Spleen (tissue), 11 donors: ENCODE measurements at regions not wholly inside any gene's neighbourhood (a gene's known extent, or its start where the extent isn't known, plus 50 kb on each side); places are given as distances from the start of the nearest gene placed in this dataset.
A peak's percentile ranks its signal among the peaks of the same experiment; 100 is the strongest.

ENCODE experiments used
- DNase-seq: peaks from one replicate; pipeline ENCODE4 v3.0.0-alpha.2; 2020
- H3K27ac ChIP-seq, 8 donors: fragments of 200-600 bp; sonication (generic) in 7 of 8; 1 replicate in 4 of 8; 2 replicates in 4 of 8; pipeline versions ENCODE4 v1.5.0 to v1.8.0; 2016 to 2021; ENCODE audit warnings: inconsistent platforms in 4 of 8, mild to moderate bottlenecking in 4 of 8, moderate library complexity in 1 of 8
- H3K27me3 ChIP-seq, 7 donors: fragments of 200-600 bp; sonication (generic) in 6 of 7; replicated peaks in 1 of 7; 1 replicate in 4 of 7; 2 replicates in 3 of 7; pipeline versions ENCODE4 v1.5.0 to v1.8.0; 2016 to 2021; ENCODE audit warnings: inconsistent platforms in 3 of 7, mild to moderate bottlenecking in 1 of 7
- H3K36me3 ChIP-seq, 6 donors: fragments of 200-600 bp; sonication (generic) in 5 of 6; 1 replicate in 4 of 6; 2 replicates in 2 of 6; pipeline versions ENCODE4 v1.5.0 to v1.8.0; 2016 to 2021; ENCODE audit warnings: inconsistent platforms in 2 of 6
- H3K4me1 ChIP-seq, 6 donors: fragments of 200-600 bp; sonication (generic) in 5 of 6; 1 replicate in 3 of 6; 2 replicates in 3 of 6; pipeline versions ENCODE4 v1.5.0 to v1.8.0; 2016 to 2021; ENCODE audit warnings: inconsistent platforms in 3 of 6
- H3K4me3 ChIP-seq, 8 donors: fragments of 200-600 bp; sonication (generic) in 7 of 8; 1 replicate in 4 of 8; 2 replicates in 4 of 8; pipeline versions ENCODE4 v1.5.0 to v1.8.0; 2016 to 2021; ENCODE audit warnings: inconsistent platforms in 4 of 8, mild to moderate bottlenecking in 4 of 8, moderate library complexity in 2 of 8
- H3K9me3 ChIP-seq, 8 donors: fragments of 200-600 bp; sonication (generic) in 7 of 8; 1 replicate in 4 of 8; 2 replicates in 4 of 8; pipeline versions ENCODE4 v1.5.0 to v1.8.0; 2016 to 2021; ENCODE audit warnings: inconsistent platforms in 4 of 8
- CTCF ChIP-seq, 11 experiments: fragments of 200-600 bp in 7 of 11; fragments of 450-650 bp in 4 of 11; sonication (generic) in 4 of 11; IDR thresholded peaks in 8 of 11; conservative IDR thresholded peaks in 3 of 11; 1 replicate in 7 of 11; 2 replicates in 4 of 11; pipeline versions ENCODE4 v1.4.0 to v1.8.0; 2016 to 2021; ENCODE audit warnings: antibody characterized with exemption in 11 of 11, inconsistent platforms in 4 of 11, mild to moderate bottlenecking in 1 of 11
- POLR2A ChIP-seq, 3 donors: fragments of 450-650 bp; IDR thresholded peaks; one replicate each; pipeline ENCODE4 v1.5.1; 2017; ENCODE audit warnings: antibody characterized with exemption in 3 of 3, mild to moderate bottlenecking in 1 of 3
- POLR2AphosphoS5 ChIP-seq, 3 donors: sonication (generic); formaldehyde crosslinking; IDR thresholded peaks; one replicate each; pipeline ENCODE4 v1.5.1; 2017; ENCODE audit warnings: antibody characterized with exemption in 3 of 3
- WGBS, 5 donors: extraction: QIAGEN DNeasy Blood & Tissue Kit in 3 of 5; methylation state at CpG; one replicate each; pipeline versions ENCODE4 v1.1.5 to v1.1.7; 2013 to 2018; 5-methylcytosine and 5-hydroxymethylcytosine counted together
- intact Hi-C: fragments of 100-400 bp; cut with DNase I; formaldehyde crosslinking; loops from one replicate; pipeline ENCODE4 v1.15.0; 2023; ENCODE audit warnings: low total_unique reads
- donor health status: healthy with polysubstance abuse.
- donor health status: DM: no; HTN: no; CAD: no; lungs with moderate emphysema.
- donor health status: DM: no; HTN: no; CAD: no.
- donor health status: Bipolar disorder and iron deficiency.
- donor health status: healthy.
- donor health status: DM: no; HTN: no; CAD: no.
- donor health status: DM: yes; HTN: yes; CAD: no.

GRCh38 chr16:48445782-48446533 is 60.7 kb upstream of the SIAH1 start:
- no peaks in the 10 kb centered on the region for H3K36me3 ChIP-seq
- no peak for DNase-seq
- H3K4me1 ChIP-seq = peaks cover 0 to 11% (median 6%) of the 10 kb centered on the region in 6 donors
- intact Hi-C loops = no loop called here
- 84 to 98% (median 92%) methylated on average over 8 of the region's 8 CpGs for whole genome bisulfite sequencing, 5 donors
- H3K27ac ChIP-seq = peak overlapping the region in 5 of 8 donors; percentile 54 to 72 (median 59)
- TF ChIP-seq POLR2AphosphoS5 (IDR thresholded peaks at IDR 0.05) = no peak
- TF ChIP-seq CTCF (IDR thresholded peaks at IDR 0.05 in 8 of 11, conservative IDR thresholded peaks at IDR 0.05 in 3 of 11) = no peak
- no peak for TF ChIP-seq POLR2A (IDR thresholded peaks at IDR 0.05)
- no peak overlapping the region for H3K4me3 ChIP-seq
- H3K27me3 ChIP-seq = no peaks in the 10 kb centered on the region
- H3K9me3 ChIP-seq = no peaks in the 10 kb centered on the region

- no peak for DNase-seq
- Histone ChIP-seq H3K9me3 (no peaks in the 10 kb centered on the region), H3K36me3 (no peaks in the 10 kb centered on the region), H3K4me3 (no peak overlapping the region), H3K27ac (peak overlapping the region in 6 of 8 donors; percentile 32 to 72 (median 56)), H3K27me3 (no peaks in the 10 kb centered on the region), H3K4me1 (peaks cover 0 to 11% (median 6%) of the 10 kb centered on the region in 6 donors)
- WGBS, 5 donors = 53 to 73% (median 61%) methylated on average over 6 of the region's 6 CpGs
- intact Hi-C loops = no loop called here
- TF ChIP-seq CTCF (IDR thresholded peaks at IDR 0.05 in 8 of 11, conservative IDR thresholded peaks at IDR 0.05 in 3 of 11) (no peak), POLR2A (IDR thresholded peaks at IDR 0.05) (no peak), POLR2AphosphoS5 (IDR thresholded peaks at IDR 0.05) (no peak)
These were observed 59.4 kb upstream of the SIAH1 start for GRCh38 chr16:48444574-48444973.

- Histone ChIP-seq H3K4me1 (peaks cover 0 to 11% (median 6%) of the 10 kb centered on the region in 6 donors), H3K27ac (no peak overlapping the region), H3K27me3 (no peaks in the 10 kb centered on the region), H3K36me3 (no peaks in the 10 kb centered on the region), H3K4me3 (no peak overlapping the region), H3K9me3 (no peaks in the 10 kb centered on the region)
- intact Hi-C loops = no loop called here
- TF ChIP-seq POLR2AphosphoS5 (IDR thresholded peaks at IDR 0.05) (no peak), POLR2A (IDR thresholded peaks at IDR 0.05) (no peak), CTCF (IDR thresholded peaks at IDR 0.05 in 8 of 11, conservative IDR thresholded peaks at IDR 0.05 in 3 of 11) (no peak)
- DNase-seq = no peak
These were observed 57.2 kb upstream of the SIAH1 start for GRCh38 chr16:48442379-48442778.

GRCh38 chr16:48441863-48442279 is 56.7 kb upstream of the SIAH1 start:
- H3K27me3 ChIP-seq = no peaks in the 10 kb centered on the region
- no peaks in the 10 kb centered on the region for H3K9me3 ChIP-seq
- WGBS, 5 donors = 82 to 93% (median 91%) methylated on average over 5 of the region's 5 CpGs
- H3K27ac ChIP-seq = no peak overlapping the region
- DNase-seq = no peak
- no peaks in the 10 kb centered on the region for H3K36me3 ChIP-seq
- no peak overlapping the region for H3K4me3 ChIP-seq
- TF ChIP-seq POLR2AphosphoS5 (IDR thresholded peaks at IDR 0.05) (no peak), POLR2A (IDR thresholded peaks at IDR 0.05) (no peak), CTCF (IDR thresholded peaks at IDR 0.05 in 8 of 11, conservative IDR thresholded peaks at IDR 0.05 in 3 of 11) (no peak)
- peaks cover 0 to 11% (median 6%) of the 10 kb centered on the region in 6 donors for H3K4me1 ChIP-seq
- intact Hi-C loops = no loop called here
